Panc1 (cell line): ENCODE measurements at regions not wholly inside any gene's neighbourhood (a gene's known extent, or its start where the extent isn't known, plus 50 kb on each side); places are given as distances from the start of the nearest gene placed in this dataset.

Experiments used
- TF ChIP-seq, protein P1 (sequence below): fragments of 450-650 bp; IDR thresholded peaks from 2 replicates; pipeline ENCODE4 v1.5.1; 2017; ENCODE audit warnings: mild to moderate bottlenecking
- TF ChIP-seq, protein P2 (sequence below), 2 experiments: IDR thresholded peaks; 2 replicates each; pipeline ENCODE4 v1.6.1; 2011 to 2012; ENCODE audit warnings: low read depth in 2 of 2, control low read depth in 1 of 2, low read length in 1 of 2, mild to moderate bottlenecking in 1 of 2, moderate library complexity in 1 of 2; ENCODE audit not compliant: insufficient read depth in 1 of 2

DNA sequence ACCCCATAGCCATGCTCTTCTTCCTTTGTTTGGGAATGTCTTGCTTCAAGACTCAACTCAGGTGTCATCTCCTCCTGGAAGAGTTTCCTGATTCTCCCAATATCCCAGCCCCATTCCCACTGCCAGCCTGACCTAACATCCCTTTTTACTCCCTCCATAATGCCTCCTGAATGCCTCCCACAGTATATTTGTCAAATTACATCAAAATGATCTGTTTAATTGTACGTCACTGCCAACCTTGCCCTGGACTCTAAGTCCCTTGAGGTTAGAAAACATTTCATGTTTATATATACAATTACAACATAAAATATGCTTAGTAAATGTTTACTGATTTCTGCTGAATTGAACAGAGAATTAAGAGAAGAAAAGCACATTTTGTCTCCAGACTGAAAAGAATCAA lies 301.6 kb upstream of the PDE4D start:
- TF ChIP-seq, protein P1, sequence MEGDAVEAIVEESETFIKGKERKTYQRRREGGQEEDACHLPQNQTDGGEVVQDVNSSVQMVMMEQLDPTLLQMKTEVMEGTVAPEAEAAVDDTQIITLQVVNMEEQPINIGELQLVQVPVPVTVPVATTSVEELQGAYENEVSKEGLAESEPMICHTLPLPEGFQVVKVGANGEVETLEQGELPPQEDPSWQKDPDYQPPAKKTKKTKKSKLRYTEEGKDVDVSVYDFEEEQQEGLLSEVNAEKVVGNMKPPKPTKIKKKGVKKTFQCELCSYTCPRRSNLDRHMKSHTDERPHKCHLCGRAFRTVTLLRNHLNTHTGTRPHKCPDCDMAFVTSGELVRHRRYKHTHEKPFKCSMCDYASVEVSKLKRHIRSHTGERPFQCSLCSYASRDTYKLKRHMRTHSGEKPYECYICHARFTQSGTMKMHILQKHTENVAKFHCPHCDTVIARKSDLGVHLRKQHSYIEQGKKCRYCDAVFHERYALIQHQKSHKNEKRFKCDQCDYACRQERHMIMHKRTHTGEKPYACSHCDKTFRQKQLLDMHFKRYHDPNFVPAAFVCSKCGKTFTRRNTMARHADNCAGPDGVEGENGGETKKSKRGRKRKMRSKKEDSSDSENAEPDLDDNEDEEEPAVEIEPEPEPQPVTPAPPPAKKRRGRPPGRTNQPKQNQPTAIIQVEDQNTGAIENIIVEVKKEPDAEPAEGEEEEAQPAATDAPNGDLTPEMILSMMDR, result no peak
- TF ChIP-seq, protein P2, sequence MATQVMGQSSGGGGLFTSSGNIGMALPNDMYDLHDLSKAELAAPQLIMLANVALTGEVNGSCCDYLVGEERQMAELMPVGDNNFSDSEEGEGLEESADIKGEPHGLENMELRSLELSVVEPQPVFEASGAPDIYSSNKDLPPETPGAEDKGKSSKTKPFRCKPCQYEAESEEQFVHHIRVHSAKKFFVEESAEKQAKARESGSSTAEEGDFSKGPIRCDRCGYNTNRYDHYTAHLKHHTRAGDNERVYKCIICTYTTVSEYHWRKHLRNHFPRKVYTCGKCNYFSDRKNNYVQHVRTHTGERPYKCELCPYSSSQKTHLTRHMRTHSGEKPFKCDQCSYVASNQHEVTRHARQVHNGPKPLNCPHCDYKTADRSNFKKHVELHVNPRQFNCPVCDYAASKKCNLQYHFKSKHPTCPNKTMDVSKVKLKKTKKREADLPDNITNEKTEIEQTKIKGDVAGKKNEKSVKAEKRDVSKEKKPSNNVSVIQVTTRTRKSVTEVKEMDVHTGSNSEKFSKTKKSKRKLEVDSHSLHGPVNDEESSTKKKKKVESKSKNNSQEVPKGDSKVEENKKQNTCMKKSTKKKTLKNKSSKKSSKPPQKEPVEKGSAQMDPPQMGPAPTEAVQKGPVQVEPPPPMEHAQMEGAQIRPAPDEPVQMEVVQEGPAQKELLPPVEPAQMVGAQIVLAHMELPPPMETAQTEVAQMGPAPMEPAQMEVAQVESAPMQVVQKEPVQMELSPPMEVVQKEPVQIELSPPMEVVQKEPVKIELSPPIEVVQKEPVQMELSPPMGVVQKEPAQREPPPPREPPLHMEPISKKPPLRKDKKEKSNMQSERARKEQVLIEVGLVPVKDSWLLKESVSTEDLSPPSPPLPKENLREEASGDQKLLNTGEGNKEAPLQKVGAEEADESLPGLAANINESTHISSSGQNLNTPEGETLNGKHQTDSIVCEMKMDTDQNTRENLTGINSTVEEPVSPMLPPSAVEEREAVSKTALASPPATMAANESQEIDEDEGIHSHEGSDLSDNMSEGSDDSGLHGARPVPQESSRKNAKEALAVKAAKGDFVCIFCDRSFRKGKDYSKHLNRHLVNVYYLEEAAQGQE (IDR thresholded peaks at IDR 0.05; ENCODE audit: insufficient read depth in 1 of 2, low read depth in 2 of 2, low read length in 1 of 2), result no peak
